DMS 273 treated with DMSO at 0.1 percent for 48 hours (cell line): ENCODE measurements at regions not wholly inside any gene's neighbourhood (a gene's known extent, or its start where the extent isn't known, plus 50 kb on each side); places are given as distances from the start of the nearest gene placed in this dataset.
"Not testable (repeated sequence)": the region's sequence is repeated elsewhere in the genome, so short reads cannot be mapped to it uniquely, and the experiment has no call there.

Experiments
- DNase-seq: peaks from one replicate; lab custom pipeline; 2025; lab: John Stamatoyannopoulos, UW

DNA sequence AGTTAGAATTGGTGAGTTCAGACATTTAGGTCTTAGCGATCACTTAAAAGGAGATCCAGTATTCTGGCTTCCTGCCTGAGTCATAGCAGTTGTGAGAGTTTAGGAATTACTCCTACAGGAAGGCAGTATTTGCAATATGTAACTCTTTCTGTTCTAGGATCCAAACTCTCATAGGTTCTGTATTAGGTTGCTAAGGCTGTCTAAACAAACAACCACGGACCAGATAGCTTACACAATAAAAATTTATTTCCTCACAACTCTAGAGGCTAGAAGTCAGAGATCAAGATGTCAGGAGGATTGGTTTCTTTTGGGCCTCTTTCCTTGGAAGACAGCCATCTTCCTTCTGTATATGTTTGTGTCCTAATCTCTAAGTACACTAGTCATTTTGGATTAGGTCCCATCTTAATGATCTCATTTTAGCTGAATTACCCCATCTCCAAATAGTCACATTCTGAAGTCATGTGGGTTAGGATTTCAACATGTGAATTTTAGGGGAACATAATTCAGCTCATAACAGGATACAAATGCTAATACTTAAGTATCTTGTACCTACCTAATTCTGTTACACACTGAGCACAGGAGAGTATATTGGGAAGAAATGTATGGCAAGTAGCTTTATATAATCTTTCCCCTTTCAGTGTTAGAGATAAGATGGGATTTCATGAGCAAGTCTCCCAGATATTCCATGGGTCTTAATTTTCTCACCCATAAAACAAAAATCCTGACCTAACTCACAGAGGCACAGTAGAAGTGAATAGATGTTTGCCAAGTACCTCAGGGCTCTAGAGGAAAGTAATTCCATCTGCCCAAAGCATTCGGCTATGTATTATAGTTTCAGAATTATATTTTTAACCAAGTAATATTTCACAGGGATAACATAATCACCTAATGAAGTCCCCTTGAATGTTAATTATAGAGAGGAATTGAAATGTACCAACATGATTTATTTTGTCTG is 144.4 kb downstream of the PTBP2 start:
- no peak for DNase-seq

DNA sequence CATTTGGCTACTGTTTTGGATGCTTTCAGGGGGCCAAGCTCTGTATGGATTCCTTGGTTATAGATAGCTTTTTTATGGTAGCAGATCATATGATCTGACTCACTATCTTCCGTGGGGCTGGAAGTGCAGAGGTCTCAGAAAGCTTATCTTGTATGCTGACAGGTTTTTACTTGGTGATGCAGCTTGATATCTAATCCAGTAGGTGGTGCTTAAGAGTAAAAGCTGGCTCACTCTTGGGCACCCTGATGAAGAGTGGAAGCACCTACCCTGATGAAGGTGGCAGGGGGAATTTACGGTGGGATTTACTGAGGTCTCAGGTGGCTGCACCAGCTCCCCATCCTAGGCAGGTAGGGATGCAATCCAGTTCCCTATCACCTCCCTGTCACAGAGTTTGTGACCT is 151.2 kb downstream of the PTBP2 start:
- no peak for DNase-seq

DNA sequence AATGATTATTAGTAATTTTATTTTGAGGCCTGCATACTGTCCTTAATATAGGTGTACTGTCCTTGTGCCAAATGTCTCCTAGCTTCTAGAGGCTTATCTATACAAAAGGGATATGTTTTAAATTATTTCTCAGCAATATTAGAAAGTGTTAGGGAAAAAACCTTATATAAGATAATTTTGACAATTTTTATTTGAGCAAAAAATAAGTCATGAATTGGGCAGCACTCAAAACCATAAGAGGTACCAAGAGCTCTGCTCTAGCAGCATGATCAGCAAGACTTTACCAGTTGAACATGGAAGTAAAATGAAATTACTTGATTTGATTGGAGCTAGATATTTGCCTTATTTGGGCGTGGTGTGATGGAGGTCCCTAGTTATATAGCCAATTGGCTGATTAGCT is 157.1 kb downstream of the PTBP2 start:
- no peak for DNase-seq

DNA sequence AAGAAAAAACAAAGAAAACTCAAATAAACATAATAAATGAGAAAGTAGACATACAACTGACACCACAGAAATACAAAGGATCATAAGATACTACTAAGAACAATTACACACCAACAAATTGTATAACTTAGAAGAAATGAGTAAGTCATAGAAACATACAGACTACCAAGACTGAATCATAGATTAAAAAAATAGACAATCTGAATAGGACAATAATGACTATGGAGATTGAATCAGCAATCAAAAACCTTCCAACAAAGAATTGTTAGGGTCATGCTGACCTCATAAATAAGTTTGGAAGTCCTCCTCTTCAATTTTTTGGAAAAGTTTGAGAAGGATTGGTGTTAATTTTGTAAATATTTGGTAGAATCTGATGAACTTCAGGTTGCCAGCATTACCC is 159.0 kb downstream of the PTBP2 start:
- no peak for DNase-seq

DNA sequence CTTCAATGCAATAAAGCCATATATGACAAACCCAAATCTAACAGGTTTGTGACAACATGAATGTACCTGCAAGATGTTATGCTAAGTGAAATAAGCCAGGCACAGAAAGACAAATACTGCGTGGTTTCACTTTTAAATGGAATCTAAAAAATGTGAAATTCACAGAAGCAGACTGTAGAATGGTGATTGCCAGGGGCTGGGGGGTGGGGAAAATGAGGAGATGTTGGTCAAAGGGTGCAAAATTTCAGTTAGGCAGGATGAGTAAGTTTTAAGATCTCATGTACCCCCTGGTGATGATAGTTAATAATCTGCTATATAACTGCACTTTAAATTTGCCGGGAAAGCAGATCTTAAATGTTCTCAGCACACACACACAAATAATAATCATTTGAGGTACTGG is 160.5 kb downstream of the PTBP2 start:
- no peak for DNase-seq

DNA sequence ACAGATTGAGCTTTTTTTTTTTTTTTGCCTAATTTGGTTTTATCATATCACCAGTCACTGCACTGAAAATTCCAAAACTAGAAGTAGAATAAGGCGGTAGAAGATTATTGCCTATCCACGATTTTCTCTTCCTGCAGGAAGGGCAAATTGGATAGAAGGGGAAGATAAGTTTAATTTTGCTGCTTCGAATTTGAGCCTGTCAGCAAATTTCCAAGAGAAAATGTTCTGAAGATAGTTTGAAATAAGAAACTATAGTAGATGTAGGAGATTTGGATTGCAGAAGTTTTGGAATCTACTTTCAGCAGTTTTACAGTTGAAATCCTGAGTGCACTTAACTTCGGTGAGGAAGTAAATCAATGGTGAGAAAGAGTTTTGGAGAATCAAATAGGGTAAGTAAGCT is 164.9 kb downstream of the PTBP2 start:
- no peak for DNase-seq

DNA sequence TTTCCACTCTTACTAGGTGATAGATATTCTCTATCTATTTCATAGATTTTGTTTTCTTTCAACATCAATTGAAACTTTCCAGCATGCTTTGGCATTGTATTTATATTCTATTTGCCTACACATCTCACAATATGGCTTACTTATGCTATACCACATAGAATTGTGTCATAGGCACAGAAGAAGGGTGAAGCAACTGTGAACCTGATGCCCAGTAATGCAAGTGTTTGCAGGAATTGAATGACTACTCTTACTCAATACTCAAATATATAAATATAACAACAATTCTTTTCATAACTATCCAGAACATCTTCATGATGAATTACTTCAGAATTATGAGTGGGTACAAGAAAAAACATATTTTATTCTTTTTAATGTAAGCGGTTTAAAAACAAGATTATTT is 165.9 kb downstream of the PTBP2 start:
- no peak for DNase-seq

DNA sequence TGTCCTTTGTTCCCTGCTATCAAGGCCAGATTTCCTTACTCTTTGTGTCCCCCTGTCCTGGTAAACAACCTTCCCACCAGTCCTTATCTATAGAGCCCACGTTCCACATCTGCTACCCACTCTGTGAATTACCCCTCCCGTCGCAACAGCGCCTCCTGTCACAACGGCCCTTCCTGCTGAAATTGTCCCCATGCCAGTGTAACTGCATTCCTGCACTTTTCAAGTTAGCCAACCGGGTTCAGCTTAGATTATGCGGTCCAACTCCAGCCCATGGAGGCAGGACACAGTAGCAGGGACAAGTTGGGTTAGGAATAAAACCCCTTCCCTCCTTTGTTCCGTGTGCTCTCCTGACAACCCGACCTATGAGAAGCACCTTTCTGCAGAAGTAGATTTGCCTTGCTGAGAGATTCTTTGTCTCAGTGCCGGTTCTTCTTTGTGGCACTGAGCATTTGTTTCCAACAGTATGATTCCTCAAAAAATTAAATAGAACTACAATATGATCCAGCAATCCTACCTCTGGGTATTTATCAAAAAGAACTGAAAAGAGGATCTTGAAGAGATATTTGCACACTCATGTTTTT is 180.3 kb downstream of the PTBP2 start:
- no peak for DNase-seq

DNA sequence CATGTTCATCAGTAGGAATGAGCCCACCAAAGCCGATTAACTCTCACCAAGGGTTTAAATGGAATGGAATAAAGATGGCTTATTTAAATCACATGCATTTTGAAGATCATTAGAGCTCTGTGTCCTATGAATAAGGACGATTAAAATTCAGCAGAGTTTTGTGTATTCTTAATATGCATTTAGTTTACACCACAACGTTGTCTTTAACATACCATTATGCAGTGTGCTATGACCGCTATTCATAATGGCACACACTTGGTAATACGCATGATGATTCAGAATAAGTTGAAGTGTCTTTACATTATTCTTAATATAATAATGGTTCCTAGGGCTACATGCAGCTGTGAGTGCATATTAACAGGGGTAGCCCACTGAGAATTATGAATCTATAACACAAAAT is 190.7 kb downstream of the PTBP2 start:
- no peak for DNase-seq

DNA sequence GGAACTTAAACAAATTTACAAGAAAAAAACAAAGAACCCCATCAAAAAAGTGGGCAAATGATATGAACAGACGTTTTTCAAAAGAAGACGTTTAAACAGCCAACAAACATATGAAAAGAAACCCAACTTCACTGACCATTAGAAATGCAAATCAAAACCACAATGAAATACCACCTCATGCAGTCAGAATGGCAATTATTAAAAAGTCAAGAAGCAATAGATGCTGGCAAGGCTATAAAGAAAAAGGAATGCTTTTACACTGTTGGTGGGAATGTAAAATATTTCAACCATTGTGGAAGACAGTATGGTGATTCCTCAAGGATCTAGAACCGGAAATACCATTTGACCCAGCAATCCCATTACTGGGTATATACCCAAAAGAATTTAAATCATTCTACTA is 194.1 kb downstream of the PTBP2 start:
- not testable (repeated sequence) for DNase-seq

DNA sequence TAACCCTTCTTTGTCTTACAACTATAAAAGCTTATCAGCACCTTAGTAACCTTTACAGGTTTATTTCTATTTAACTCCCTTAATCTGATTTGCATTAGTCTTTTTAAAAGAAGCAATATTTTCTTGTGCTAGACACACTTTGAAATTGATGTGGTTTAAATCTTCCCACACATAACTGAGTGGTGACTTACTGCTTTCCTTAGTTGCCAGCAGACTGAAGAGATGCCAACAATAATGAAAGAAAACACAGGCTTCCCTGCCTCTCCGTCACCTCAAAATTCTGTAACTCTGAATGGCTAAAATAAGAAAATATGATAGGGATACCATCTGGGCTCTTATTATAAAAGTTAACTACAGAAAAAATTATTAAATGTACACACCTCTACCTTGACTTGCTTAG is 196.8 kb downstream of the PTBP2 start:
- no peak for DNase-seq

DNA sequence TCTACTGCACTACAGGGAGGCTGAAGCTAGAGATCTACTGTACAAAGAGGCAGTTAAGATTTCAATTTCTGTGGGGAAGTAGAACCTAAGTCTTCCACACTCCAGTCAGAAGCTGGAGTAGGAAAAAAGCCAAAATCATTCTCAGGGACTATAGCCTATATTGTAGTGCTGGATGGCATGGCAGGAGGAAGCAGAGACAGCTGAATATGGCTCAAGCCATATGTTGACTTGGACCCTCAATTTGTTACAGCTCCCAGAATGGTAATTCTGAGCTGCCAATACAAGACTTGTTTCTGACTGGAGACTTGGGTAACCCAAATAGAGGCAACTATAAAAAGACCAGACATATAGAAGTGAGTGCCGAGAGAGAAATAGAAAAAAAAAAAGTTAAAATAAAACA is 200.6 kb downstream of the PTBP2 start:
- DNase-seq: no peak

DNA sequence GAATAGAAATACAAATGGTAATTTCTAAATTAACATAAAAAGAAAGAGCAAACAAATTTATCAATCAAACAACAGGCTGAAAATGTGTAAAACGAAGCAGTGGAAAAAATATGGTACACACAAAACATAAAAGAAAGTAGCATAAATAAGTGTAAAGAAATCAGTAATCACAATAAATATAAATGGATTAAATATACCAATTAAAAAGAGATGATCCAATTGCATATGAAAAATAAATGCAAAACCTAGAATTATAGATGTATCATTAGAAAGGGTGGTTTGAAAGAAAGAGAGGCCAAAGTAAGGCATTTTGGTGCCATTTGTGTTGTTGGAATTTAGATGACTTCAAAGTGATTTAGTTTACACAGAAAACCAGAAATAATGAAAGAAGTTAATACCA is 202.2 kb downstream of the PTBP2 start:
- DNase-seq: no peak

DNA sequence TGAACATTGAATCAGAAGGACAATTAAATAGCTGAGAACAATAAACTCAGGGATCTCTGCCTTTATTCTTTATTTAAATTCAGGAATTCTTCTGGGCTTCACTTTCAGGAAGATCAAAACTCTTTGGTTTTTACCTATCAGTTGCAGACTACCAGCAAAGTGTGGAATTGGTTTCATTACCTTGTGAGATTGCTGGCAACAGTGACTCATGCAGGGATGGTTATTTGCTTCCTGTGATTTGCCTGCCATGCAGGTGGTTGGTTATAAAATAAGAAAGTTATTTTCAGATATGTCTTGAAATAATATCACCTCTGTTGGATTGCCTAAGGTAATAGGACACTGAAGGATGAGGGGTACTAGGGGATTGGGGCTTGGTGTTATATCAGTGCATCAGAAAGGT is 204.6 kb downstream of the PTBP2 start:
- no peak for DNase-seq

DNA sequence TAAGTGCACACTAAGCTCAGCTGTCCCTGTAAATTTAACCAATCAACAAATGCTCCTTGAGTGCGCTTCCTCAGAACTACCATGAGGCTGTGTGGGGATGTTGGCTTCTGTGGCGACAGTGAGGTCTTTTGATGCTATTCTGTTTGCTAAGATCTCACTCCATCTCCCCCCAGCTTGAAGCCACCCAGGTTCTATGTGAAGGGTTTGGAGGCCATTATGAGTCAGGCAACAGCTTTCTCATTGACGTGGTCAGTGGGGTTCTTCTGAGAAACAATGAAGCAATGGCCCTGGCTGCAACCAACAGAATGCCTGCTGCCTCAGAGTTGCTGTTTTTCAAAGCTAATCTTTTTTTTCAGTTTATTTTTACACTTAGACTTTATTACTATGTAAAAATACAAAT is 205.5 kb downstream of the PTBP2 start:
- no peak for DNase-seq

DNA sequence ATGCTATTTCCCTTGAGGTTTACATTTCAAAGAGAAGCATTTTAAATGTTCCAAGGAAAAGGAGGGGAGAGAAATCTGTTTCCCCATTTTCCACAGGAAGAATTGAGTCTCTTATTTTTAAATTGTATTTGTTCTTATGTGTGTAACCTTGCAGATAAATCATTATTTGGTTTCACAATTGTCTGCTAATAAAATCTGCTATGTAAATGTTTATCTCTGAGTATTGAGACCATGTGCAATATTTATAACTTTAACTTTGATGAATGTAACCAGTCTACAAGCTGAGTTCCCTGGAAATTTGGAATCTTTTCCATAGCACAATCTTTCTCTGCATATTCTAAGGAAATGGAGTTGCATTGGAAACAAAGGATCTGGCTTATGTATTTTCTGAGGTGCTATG is 209.6 kb downstream of the PTBP2 start:
- DNase-seq: no peak

DNA sequence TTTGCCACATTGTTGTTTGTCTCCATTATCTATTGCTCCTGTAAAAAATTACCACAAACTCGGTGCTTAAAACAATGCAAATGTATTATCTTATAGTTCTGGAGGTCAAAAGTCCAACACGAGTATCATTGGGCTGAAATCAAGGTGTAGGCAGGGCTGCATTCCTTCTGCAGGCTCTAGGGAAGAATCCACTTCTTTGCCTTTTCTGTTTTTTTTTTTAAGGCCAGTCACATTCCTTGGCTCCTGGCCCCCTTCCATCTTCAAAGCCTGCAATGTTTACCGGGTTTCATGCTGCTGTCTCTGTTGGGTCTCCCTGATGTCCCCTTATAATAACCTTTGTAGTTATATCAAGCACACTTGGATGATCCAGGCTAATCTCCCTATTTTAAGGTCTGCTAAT is 212.7 kb downstream of the PTBP2 start:
- DNase-seq: no peak

DNA sequence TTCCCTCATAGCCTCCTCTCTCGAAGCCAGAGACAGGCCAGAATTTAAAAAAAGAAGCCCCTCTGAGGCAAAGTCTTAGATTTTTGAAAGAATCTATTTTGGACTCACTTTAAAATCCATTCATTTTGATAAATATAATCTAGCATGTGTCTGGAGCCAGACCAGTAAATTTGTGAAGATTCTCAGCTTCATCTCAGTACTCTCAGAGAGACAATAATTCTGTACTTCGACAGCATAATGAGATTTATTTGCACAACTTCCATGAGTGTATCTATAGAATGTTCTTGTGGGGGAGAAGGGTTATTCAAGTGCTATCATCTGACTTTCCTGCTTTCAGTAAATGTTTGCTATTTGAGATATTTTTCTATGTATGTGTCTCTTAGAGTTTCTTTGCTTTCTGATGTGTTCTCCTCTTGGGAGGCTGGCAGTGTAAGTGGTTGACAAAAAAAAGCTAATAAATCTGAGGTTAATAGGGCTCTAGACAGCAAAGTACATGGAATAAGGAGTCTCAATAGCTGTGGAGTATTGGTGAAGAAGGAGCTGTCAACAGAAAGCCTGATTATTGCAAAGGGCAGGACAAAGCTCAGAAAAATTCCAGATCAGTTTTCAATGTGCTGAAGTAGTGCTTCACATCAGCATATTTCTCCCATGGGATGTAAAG is 223.0 kb downstream of the PTBP2 start:
- no peak for DNase-seq

DNA sequence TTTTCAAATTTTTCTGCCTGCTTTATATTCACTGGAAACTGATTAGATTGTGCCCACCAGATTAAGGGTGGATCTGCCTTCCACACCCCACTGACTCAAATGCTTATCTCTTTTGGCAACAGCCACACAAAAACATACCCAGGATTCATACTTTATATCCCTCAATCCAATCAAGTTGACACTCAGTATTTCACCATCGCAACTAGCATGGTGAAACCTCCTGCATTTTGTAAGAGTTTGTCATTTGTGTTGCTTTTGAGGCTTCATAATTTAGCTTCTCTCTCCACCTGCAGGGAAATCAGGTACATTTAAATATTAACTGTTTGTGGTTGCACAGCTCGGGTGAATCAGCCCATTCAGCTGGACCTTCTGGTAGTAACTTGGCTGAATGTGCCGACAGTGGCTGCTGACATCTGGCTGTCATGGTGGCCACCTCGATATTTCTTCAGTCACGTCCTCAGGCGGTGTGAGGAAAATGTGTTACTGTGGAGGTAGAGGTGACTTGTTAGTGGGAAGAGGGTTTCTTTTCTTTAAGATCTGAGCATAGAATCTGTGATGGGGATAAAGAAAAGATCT is 224.0 kb downstream of the PTBP2 start:
- no peak for DNase-seq

DNA sequence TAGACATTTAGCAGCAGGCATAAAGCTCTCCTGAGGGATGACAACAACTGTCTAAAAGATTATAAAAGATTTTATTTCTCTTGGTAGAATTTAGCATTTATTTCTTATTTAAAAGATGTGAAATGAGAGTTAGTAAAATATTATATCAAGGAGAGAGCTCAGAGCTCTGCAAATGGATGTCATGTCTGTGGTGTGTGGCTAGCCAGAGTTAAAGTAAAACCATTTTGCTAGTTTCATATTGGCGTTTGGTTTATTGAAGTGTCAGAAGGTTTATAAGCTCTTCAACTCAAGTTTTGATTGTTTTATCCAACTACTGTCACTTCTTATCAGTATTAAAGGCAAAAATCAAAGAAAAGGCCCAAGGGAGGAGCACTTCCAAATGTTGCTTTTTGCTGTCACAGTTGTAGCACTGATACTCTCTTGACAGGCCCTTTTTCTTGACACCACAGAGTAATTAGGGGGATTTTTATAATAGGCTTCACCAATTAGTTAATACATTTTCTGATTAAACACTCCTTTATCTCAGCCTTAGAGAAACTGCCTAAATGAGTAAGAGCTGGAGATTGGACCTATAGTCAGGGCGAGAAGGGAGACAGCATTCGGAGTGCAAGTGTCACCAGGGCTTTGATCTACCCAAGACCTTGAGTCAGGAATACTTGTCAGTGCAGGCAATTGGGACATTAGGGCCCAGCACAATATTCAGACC is 233.9 kb downstream of the PTBP2 start:
- DNase-seq: no peak

DNA sequence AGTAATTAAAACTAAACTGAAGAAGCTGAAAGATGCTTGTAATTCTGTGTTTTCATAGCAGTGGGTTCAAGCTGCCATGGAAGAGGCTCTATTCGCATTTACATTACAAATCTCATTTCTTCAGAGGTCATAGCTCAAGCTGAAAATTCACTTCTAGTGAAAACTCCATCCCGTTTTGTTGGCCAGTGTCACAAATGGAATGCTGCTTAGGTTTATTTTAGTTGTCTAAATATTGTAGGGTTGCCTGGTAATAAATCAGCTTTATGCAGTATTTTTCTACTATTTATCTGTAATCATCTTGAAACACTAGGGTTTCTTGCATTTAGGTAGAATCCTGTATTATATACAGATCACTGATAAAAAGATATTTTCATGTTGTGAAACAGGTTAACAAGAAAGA is 240.6 kb downstream of the PTBP2 start:
- no peak for DNase-seq

DNA sequence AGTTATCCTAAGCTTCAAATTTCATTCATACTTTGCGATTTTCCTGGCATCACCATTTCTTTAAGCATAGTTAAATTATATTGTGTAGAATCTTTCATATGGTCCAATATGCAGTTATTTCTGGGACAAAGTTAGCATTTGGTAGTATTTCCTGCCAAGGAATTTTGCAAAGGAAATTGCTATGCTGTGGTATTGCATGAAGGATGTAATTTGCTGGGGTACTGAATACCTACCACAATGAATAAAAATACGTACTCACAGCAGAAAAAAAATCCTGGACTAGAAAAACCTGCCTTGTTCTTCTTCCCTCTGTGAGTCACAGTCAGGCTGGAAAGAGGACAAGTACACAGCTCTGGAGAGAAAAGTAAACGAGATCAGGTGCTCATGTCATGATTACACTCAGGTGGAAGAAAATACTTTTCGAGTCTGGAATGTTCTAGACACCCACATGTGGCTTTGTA is 241.2 kb downstream of the PTBP2 start:
- DNase-seq: no peak
